ENCODE measurements at regions not wholly inside any gene's neighbourhood (a gene's known extent, or its start where the extent isn't known, plus 50 kb on each side); places are given as distances from the start of the nearest gene placed in this dataset.
A peak's percentile ranks its signal among the peaks of the same experiment; 100 is the strongest.

DNA sequence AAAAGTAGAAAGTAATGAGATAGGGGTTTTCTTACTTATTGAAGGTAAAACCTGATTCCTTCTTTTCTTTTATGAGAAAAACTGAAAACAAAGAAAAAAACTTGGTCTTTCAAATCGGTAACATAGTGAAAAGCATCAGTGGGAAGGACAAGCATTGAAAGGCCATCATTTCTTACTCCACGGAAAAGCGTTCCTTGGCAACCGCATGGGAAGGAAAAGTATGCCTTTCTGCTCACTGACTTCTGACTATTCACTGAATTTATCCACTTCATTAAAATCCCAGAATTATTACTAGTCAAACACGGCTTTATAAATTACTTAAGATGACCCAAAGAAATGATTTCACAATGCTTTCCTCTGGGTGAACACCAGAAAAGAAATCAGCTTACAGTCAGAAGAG is 646.7 kb downstream of the TLL1 start:
- Histone ChIP-seq H3K9ac (ENCODE audit: insufficient read length) (no peak overlapping the region), H3K9me3 (ENCODE audit: low read depth, low read length) (no peaks in the 10 kb centered on the region), H3K27ac (no peak overlapping the region), H3K4me3 (no peak overlapping the region), H3K36me3 (ENCODE audit: insufficient read depth, low read length) (no peaks in the 10 kb centered on the region)
- TF ChIP-seq EZH2 (IDR thresholded peaks at IDR 0.05) (no peak), POLR2AphosphoS5 (IDR thresholded peaks at IDR 0.05; ENCODE audit: borderline replicate concordance, low read depth, low read length) (no peak), FOXP2 (optimal IDR thresholded peaks at IDR 0.05; ENCODE audit: control extremely low read depth, extremely low read length, insufficient read depth) (no peak)
- no peak for DNase-seq (ENCODE audit: low read depth, low spot score)

DNA sequence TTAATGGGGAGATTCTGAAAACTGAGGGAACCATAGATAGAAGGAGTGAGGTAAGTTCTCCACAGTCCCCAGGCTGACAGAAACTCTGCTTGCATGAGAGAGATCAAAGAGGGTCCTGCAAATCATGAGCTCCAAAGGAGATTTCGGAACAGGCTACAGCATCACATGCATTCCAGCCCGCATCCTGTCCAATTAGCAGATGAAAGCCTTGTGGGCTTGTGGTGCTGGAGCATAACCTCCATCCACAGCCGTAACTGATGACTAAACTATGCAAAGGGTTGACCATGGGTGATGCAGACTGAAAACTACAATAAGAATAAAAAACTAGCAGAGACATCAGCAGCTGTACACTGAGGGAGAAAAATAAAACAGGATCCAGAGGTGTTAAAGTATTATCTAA is 654.5 kb downstream of the TLL1 start:
- Histone ChIP-seq H3K4me3 (no peak overlapping the region), H3K27ac (no peak overlapping the region), H3K9ac (ENCODE audit: insufficient read length) (no peak overlapping the region), H3K9me3 (ENCODE audit: low read depth, low read length) (no peaks in the 10 kb centered on the region), H3K36me3 (ENCODE audit: insufficient read depth, low read length) (no peaks in the 10 kb centered on the region)
- TF ChIP-seq POLR2AphosphoS5 (IDR thresholded peaks at IDR 0.05; ENCODE audit: borderline replicate concordance, low read depth, low read length) (no peak), EZH2 (IDR thresholded peaks at IDR 0.05) (no peak)
- DNase-seq (ENCODE audit: low read depth, low spot score): no peak

DNA sequence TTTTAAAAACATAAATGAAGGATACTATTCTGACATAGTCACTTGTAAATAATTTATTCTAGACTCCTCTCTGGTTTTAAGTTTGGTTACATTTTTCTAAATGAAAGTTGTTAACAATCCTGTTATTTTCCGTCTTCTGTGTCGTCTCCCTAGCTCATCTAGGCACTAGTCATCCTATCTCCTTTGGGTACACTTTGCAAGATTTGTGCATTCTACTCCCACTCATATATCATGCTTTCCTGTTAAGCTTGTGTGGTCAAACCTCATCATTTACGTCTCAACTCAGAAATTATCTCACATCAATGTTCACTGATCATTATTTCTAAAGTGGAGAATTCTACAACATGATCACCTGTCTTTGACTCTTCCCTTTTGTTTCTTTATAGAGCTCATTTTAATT is 658.7 kb downstream of the TLL1 start:
- DNase-seq (ENCODE audit: low read depth, low spot score): no peak
- Histone ChIP-seq H3K36me3 (ENCODE audit: insufficient read depth, low read length) (no peaks in the 10 kb centered on the region), H3K27ac (no peak overlapping the region), H3K4me3 (no peak overlapping the region), H3K9me3 (ENCODE audit: low read depth, low read length) (no peaks in the 10 kb centered on the region), H3K9ac (ENCODE audit: insufficient read length) (no peak overlapping the region)
- TF ChIP-seq EZH2 (IDR thresholded peaks at IDR 0.05) (no peak), POLR2AphosphoS5 (IDR thresholded peaks at IDR 0.05; ENCODE audit: borderline replicate concordance, low read depth, low read length) (no peak), FOXP2 (optimal IDR thresholded peaks at IDR 0.05; ENCODE audit: control extremely low read depth, extremely low read length, insufficient read depth) (no peak)

DNA sequence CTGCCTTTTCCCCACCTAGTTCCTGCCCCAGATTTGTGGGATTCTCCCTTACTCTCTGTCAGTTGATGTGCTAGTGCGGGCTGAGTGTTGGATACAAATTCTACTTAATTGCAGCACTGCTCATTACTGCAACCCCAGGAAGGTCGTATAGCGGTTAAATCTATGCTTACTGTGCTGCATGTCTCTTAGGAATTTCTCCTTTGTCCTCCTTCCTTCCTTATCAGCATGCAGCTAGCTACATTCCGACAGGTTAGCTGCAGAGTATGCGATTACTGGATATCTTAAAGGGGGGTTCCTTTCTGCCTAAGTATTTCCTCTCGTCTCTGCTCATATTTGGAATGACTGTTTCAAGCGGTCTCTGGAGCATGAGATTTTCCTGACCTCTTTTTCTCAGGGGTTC is 662.8 kb downstream of the TLL1 start:
- Histone ChIP-seq H3K9me3 (ENCODE audit: low read depth, low read length) (no peaks in the 10 kb centered on the region), H3K27ac (no peak overlapping the region), H3K4me3 (no peak overlapping the region), H3K36me3 (ENCODE audit: insufficient read depth, low read length) (no peaks in the 10 kb centered on the region), H3K9ac (ENCODE audit: insufficient read length) (no peak overlapping the region)
- DNase-seq (ENCODE audit: low read depth, low spot score): no peak
- TF ChIP-seq FOXP2 (optimal IDR thresholded peaks at IDR 0.05; ENCODE audit: control extremely low read depth, extremely low read length, insufficient read depth) (no peak), POLR2AphosphoS5 (IDR thresholded peaks at IDR 0.05; ENCODE audit: borderline replicate concordance, low read depth, low read length) (no peak), EZH2 (IDR thresholded peaks at IDR 0.05) (no peak)

- H3K4me3 ChIP-seq: no peak overlapping the region
- no peak for TF ChIP-seq POLR2AphosphoS5 (IDR thresholded peaks at IDR 0.05; ENCODE audit: borderline replicate concordance, low read depth, low read length)
- no peak for TF ChIP-seq FOXP2 (optimal IDR thresholded peaks at IDR 0.05; ENCODE audit: control extremely low read depth, extremely low read length, insufficient read depth)
- TF ChIP-seq EZH2 (IDR thresholded peaks at IDR 0.05): no peak
- no peaks in the 10 kb centered on the region for H3K36me3 ChIP-seq (ENCODE audit: insufficient read depth, low read length)
- H3K27ac ChIP-seq: no peak overlapping the region
- no peak overlapping the region for H3K9ac ChIP-seq (ENCODE audit: insufficient read length)
- DNase-seq (ENCODE audit: low read depth, low spot score): no peak
- H3K9me3 ChIP-seq (ENCODE audit: low read depth, low read length): no peaks in the 10 kb centered on the region
These were observed 665.5 kb downstream of the TLL1 start for GRCh38 chr4:166538491-166539005.

GRCh38 chr4:166546009-166546408 is 673.0 kb downstream of the TLL1 start:
- Histone ChIP-seq H3K36me3 (ENCODE audit: insufficient read depth, low read length) (no peaks in the 10 kb centered on the region), H3K9me3 (ENCODE audit: low read depth, low read length) (no peaks in the 10 kb centered on the region), H3K9ac (ENCODE audit: insufficient read length) (no peak overlapping the region), H3K27ac (no peak overlapping the region), H3K4me3 (no peak overlapping the region)
- no peak for DNase-seq (ENCODE audit: low read depth, low spot score)
- no peak for TF ChIP-seq POLR2AphosphoS5 (IDR thresholded peaks at IDR 0.05; ENCODE audit: borderline replicate concordance, low read depth, low read length)
- no peak for TF ChIP-seq EZH2 (IDR thresholded peaks at IDR 0.05)
- no peak for TF ChIP-seq FOXP2 (optimal IDR thresholded peaks at IDR 0.05; ENCODE audit: control extremely low read depth, extremely low read length, insufficient read depth)

- H3K36me3 ChIP-seq (ENCODE audit: insufficient read depth, low read length): no peaks in the 10 kb centered on the region
- H3K27ac ChIP-seq: no peak overlapping the region
- no peak overlapping the region for H3K4me3 ChIP-seq
- DNase-seq (ENCODE audit: low read depth, low spot score): no peak
- TF ChIP-seq FOXP2 (optimal IDR thresholded peaks at IDR 0.05; ENCODE audit: control extremely low read depth, extremely low read length, insufficient read depth) (no peak), EZH2 (IDR thresholded peaks at IDR 0.05) (no peak), POLR2AphosphoS5 (IDR thresholded peaks at IDR 0.05; ENCODE audit: borderline replicate concordance, low read depth, low read length) (no peak)
- no peaks in the 10 kb centered on the region for H3K9me3 ChIP-seq (ENCODE audit: low read depth, low read length)
- no peak overlapping the region for H3K9ac ChIP-seq (ENCODE audit: insufficient read length)
These were observed 656.7 kb downstream of the SPOCK3 start for GRCh38 chr4:166577639-166578038.

DNA sequence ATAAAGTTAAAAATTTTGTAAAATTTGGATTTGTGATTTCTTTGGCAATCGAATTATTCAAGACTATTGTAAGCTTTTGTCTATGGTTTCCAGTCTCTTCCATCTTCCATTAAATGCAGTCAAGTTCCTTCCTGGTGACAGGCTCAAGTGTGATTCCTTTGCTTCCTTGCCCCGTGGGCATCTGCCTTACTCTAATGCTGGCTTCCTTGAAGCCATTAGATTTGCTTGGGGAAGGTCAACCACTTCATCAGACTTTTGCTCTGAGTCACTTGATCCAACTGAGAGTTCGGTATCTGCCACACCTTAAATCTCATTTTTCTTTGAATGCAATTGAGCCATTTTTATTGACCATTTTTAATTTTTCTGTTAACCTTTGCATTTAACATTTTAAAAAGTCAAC is 648.8 kb downstream of the SPOCK3 start:
- Histone ChIP-seq H3K36me3 (ENCODE audit: insufficient read depth, low read length) (no peaks in the 10 kb centered on the region), H3K27ac (no peak overlapping the region), H3K9me3 (ENCODE audit: low read depth, low read length) (no peaks in the 10 kb centered on the region), H3K9ac (ENCODE audit: insufficient read length) (no peak overlapping the region), H3K4me3 (no peak overlapping the region)
- TF ChIP-seq EZH2 (IDR thresholded peaks at IDR 0.05): no peak
- TF ChIP-seq POLR2AphosphoS5 (IDR thresholded peaks at IDR 0.05; ENCODE audit: borderline replicate concordance, low read depth, low read length): no peak
- TF ChIP-seq FOXP2 (optimal IDR thresholded peaks at IDR 0.05; ENCODE audit: control extremely low read depth, extremely low read length, insufficient read depth): no peak
- DNase-seq (ENCODE audit: low read depth, low spot score): no peak

- Histone ChIP-seq H3K27ac (no peak overlapping the region), H3K4me3 (no peak overlapping the region), H3K9me3 (ENCODE audit: low read depth, low read length) (no peaks in the 10 kb centered on the region), H3K36me3 (ENCODE audit: insufficient read depth, low read length) (no peaks in the 10 kb centered on the region), H3K9ac (ENCODE audit: insufficient read length) (no peak overlapping the region)
- peak; percentile 16 for DNase-seq (ENCODE audit: low read depth, low spot score)
- TF ChIP-seq EZH2 (IDR thresholded peaks at IDR 0.05) (no peak), POLR2AphosphoS5 (IDR thresholded peaks at IDR 0.05; ENCODE audit: borderline replicate concordance, low read depth, low read length) (no peak), FOXP2 (optimal IDR thresholded peaks at IDR 0.05; ENCODE audit: control extremely low read depth, extremely low read length, insufficient read depth) (no peak)
These were observed 639.9 kb downstream of the SPOCK3 start for GRCh38 chr4:166594326-166594946.
